ENCODE measurements at regions not wholly inside any gene's neighbourhood (a gene's known extent, or its start where the extent isn't known, plus 50 kb on each side); places are given as distances from the start of the nearest gene placed in this dataset.

DNA sequence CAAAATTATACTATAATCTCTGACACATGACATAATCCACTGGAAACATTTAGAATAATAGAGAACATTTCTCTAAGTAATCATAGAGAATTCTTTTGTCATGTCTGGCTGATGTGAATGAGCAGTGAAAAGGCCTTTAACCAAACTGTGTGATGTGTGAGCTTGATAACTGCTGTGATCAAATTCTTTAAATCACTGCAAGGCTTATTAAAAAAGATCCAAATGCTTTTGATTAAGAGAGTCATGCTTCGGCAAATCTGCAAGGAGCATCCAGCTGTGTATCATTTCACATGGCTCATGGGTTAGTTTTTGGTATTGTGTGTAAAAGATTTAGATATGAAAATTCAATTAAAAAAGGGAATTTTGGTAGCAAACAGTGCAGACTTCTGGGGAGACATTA is 58.6 kb upstream of the TFPI start:
- no peak for TF ChIP-seq CTCF (IDR thresholded peaks at IDR 0.05)

GRCh38 chr2:187614756-187615155 is 60.5 kb upstream of the TFPI start:
- TF ChIP-seq CTCF (IDR thresholded peaks at IDR 0.05) = no peak

DNA sequence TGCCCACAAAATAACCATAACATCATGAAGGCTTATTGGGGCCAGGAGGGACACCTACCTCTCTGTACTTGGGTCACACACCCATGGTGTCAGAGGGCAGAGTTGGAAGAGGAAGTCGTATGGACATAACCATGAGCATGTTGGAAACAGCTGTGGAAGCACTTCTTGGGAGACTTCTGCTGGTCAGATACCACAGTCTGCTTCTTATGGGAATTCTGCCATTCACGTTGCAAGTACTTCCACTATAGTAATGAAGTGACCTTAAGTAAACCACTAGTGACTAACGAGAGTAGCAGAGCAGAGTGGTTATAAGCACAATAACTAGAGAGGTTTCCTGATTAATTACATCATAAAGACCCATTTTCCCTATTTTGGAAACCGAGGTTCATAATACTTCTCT is 61.1 kb upstream of the TFPI start:
- no peak for TF ChIP-seq CTCF (IDR thresholded peaks at IDR 0.05)

DNA sequence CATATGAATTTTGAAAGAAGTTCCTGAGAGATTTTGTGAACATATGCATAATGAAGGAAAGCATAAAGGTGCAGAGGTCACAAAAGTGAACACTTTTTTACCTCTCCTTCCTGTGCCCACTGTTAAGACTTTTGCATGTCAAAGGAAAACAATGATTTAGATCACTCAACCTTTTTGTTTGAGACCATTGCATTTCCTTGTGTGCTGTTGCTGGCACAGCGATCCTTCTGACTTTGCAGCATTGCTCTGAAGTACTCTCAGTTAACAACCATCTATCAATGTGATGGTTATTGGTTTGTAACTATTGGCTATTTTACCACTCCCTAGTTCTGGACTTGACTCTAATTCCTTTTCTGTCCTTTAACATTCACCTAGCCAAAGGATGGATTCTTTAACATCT is 61.7 kb upstream of the TFPI start:
- no peak for TF ChIP-seq CTCF (IDR thresholded peaks at IDR 0.05)

DNA sequence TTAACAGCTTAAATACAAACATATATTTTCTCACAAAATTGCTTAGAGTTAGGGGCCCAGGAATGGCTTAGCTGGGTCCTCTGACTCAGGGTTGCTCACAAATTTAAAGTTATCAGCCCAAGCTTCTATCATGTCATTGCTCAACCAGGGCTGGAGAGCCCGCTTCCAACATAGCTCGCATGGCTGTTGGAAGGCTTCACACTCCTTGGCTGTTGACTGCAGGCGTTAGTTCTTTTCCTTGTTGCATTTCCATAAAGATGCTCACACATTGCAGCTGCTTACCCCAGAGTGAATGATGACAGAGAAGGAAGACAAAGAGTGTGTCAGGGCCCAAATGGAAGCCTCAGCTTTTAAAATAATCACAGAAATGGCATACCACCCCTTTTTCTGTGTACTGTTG is 62.9 kb upstream of the TFPI start:
- no peak for TF ChIP-seq CTCF (IDR thresholded peaks at IDR 0.05)

GRCh38 chr2:187617905-187618304 is 63.7 kb upstream of the TFPI start:
- TF ChIP-seq CTCF (IDR thresholded peaks at IDR 0.05) = no peak

DNA sequence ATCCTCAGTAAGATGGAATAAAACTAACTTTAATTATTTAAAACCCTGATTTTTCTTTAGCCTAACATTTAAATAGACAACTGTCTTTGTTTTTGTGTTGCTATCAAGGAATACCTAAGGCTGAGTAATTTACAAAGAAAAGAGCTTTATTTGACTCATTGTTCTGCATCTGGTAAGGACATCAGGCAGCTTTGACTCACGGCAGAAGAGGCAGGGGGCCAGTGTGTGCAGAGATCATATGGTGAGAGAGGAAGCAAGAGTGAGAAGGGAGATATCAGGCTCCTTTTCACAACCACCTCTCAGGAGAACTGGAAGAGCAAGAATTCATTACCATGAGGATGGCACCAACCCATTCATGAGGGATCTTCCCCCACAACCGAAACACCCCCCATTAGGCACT is 64.6 kb upstream of the TFPI start:
- TF ChIP-seq CTCF (IDR thresholded peaks at IDR 0.05) = no peak

GRCh38 chr2:187627153-187627552 is 72.9 kb upstream of the TFPI start:
- no peak for TF ChIP-seq CTCF (IDR thresholded peaks at IDR 0.05)
